Cardiac muscle cell (in vitro differentiated cells and primary cell): ENCODE measurements at regions not wholly inside any gene's neighbourhood (a gene's known extent, or its start where the extent isn't known, plus 50 kb on each side); places are given as distances from the start of the nearest gene placed in this dataset.

Source experiments
- DNase-seq, 2 donors: peaks; one replicate each; pipeline versions ENCODE4 v3.0.0 to v3.0.0-alpha.2; 2010 to 2017; ENCODE audit warnings: low read depth in 1 of 2, low spot score in 1 of 2
- H3K27ac ChIP-seq: fragments of 200-600 bp; sonication (generic); 2 replicates; pipeline ENCODE4 v1.5.1; 2016
- H3K27me3 ChIP-seq: fragments of 200-600 bp; sonication (generic); 2 replicates; pipeline ENCODE4 v1.6.0; 2016; ENCODE audit warnings: control low read depth
- H3K36me3 ChIP-seq: fragments of 200-600 bp; sonication (generic); 2 replicates; pipeline ENCODE4 v1.5.1; 2016; ENCODE audit warnings: control low read depth
- H3K4me1 ChIP-seq: fragments of 200-600 bp; sonication (generic); 2 replicates; pipeline ENCODE4 v1.8.1; 2017; ENCODE audit warnings: low read depth, mild to moderate bottlenecking, mixed run types
- H3K4me3 ChIP-seq: fragments of 200-600 bp; sonication (generic); 2 replicates; pipeline ENCODE4 v1.5.1; 2016; ENCODE audit warnings: mild to moderate bottlenecking
- H3K9me3 ChIP-seq: fragments of 200-600 bp; sonication (generic); 2 replicates; pipeline ENCODE4 v1.5.1; 2017; ENCODE audit warnings: low read depth, mild to moderate bottlenecking, control low read depth
- CTCF ChIP-seq: IDR thresholded peaks from 2 replicates; pipeline ENCODE4 v1.5.1; 2012; ENCODE audit warnings: low read depth, mild to moderate bottlenecking, low read length

- TF ChIP-seq CTCF = peak; percentile 40
- Histone ChIP-seq H3K36me3 (no peaks in the 10 kb centered on the region), H3K4me1 (no peaks in the 10 kb centered on the region), H3K9me3 (no peaks in the 10 kb centered on the region), H3K27me3 (no peaks in the 10 kb centered on the region), H3K4me3 (no peak overlapping the region), H3K27ac (no peak overlapping the region)
- DNase-seq = peak; percentile 10 to 65
Measured at GRCh38 chr14:40417777-40418401, 985.7 kb upstream of the FBXO33 start.

- Histone ChIP-seq H3K4me1 (no peaks in the 10 kb centered on the region), H3K27me3 (no peaks in the 10 kb centered on the region), H3K36me3 (no peaks in the 10 kb centered on the region), H3K27ac (no peak overlapping the region), H3K9me3 (no peaks in the 10 kb centered on the region), H3K4me3 (no peak overlapping the region)
- no peak for DNase-seq
- no peak for TF ChIP-seq CTCF
Measured at GRCh38 chr14:40416565-40416964, 984.3 kb upstream of the FBXO33 start.

GRCh38 chr14:40414386-40414785 is 982.2 kb upstream of the FBXO33 start:
- no peaks in the 10 kb centered on the region for H3K36me3 ChIP-seq
- no peaks in the 10 kb centered on the region for H3K27me3 ChIP-seq
- no peak overlapping the region for H3K4me3 ChIP-seq
- no peaks in the 10 kb centered on the region for H3K4me1 ChIP-seq
- DNase-seq = no peak
- TF ChIP-seq CTCF = no peak
- no peaks in the 10 kb centered on the region for H3K9me3 ChIP-seq
- H3K27ac ChIP-seq = no peak overlapping the region

- Histone ChIP-seq H3K36me3 (no peaks in the 10 kb centered on the region), H3K4me1 (no peaks in the 10 kb centered on the region), H3K27ac (no peak overlapping the region), H3K9me3 (no peaks in the 10 kb centered on the region), H3K27me3 (no peaks in the 10 kb centered on the region), H3K4me3 (no peak overlapping the region)
- no peak for DNase-seq
- TF ChIP-seq CTCF = no peak
Measured at GRCh38 chr14:40413136-40413535, 980.9 kb upstream of the FBXO33 start.

GRCh38 chr14:40410708-40411107 is 978.5 kb upstream of the FBXO33 start:
- H3K4me3 ChIP-seq = no peak overlapping the region
- no peaks in the 10 kb centered on the region for H3K27me3 ChIP-seq
- no peaks in the 10 kb centered on the region for H3K36me3 ChIP-seq
- no peak for TF ChIP-seq CTCF
- no peaks in the 10 kb centered on the region for H3K9me3 ChIP-seq
- H3K4me1 ChIP-seq = no peaks in the 10 kb centered on the region
- DNase-seq = no peak
- no peak overlapping the region for H3K27ac ChIP-seq
